GM21737 (cell line): ENCODE measurements at regions not wholly inside any gene's neighbourhood (a gene's known extent, or its start where the extent isn't known, plus 50 kb on each side); places are given as distances from the start of the nearest gene placed in this dataset.
"Not testable (repeated sequence)": the region's sequence is repeated elsewhere in the genome, so short reads cannot be mapped to it uniquely, and the experiment has no call there.

Experiments
- ATAC-seq: cut with Tn5 transposase; IDR thresholded peaks from one replicate; pipeline ENCODE4 v1.9.1; 2021; ENCODE audit warnings: mild to moderate bottlenecking, moderate library complexity; ENCODE audit not compliant: unreplicated experiment

GRCh38 chr4:66855956-66856355 is 689.3 kb downstream of the CENPC start:
- no peak for ATAC-seq

GRCh38 chr4:66853845-66854244 is 691.5 kb downstream of the CENPC start:
- no peak for ATAC-seq

- ATAC-seq: no peak
Observed at GRCh38 chr4:66852843-66853242, 692.5 kb downstream of the CENPC start.

GRCh38 chr4:66849596-66849995 is 695.7 kb downstream of the CENPC start:
- no peak for ATAC-seq

- ATAC-seq: no peak
Observed at GRCh38 chr4:66842724-66843088, 702.6 kb downstream of the CENPC start.

- no peak for ATAC-seq
Observed at GRCh38 chr4:66842026-66842723, 703.1 kb downstream of the CENPC start.

GRCh38 chr4:66840178-66840577 is 705.1 kb downstream of the CENPC start:
- ATAC-seq: no peak

- ATAC-seq: no peak
Observed at GRCh38 chr4:66837279-66837922, 707.9 kb downstream of the CENPC start.

- no peak for ATAC-seq
Observed at GRCh38 chr4:66829310-66829709, 716.0 kb downstream of the CENPC start.

GRCh38 chr4:66820681-66821080 is 724.6 kb downstream of the CENPC start:
- ATAC-seq: no peak

GRCh38 chr4:66814277-66814676 is 731.0 kb downstream of the CENPC start:
- ATAC-seq: no peak

- ATAC-seq: no peak
Observed at GRCh38 chr4:66805582-66805981, 739.7 kb downstream of the CENPC start.

- no peak for ATAC-seq
Observed at GRCh38 chr4:66804979-66805378, 740.3 kb downstream of the CENPC start.

- no peak for ATAC-seq
Observed at GRCh38 chr4:66797608-66798007, 747.7 kb downstream of the CENPC start.

- ATAC-seq: no peak
Observed at GRCh38 chr4:66795724-66796123, 749.6 kb downstream of the CENPC start.

- ATAC-seq: no peak
Observed at GRCh38 chr4:66794390-66795034, 750.8 kb downstream of the CENPC start.

- ATAC-seq: no peak
Observed at GRCh38 chr4:66791686-66792085, 753.6 kb downstream of the CENPC start.

GRCh38 chr4:66785479-66785878 is 759.8 kb downstream of the CENPC start:
- ATAC-seq: no peak

- ATAC-seq: not testable (repeated sequence)
Observed at GRCh38 chr4:66782751-66783150, 762.6 kb downstream of the CENPC start.

GRCh38 chr4:66777097-66777496 is 768.2 kb downstream of the CENPC start:
- no peak for ATAC-seq

GRCh38 chr4:66769441-66769840 is 775.9 kb downstream of the CENPC start:
- ATAC-seq: no peak

- ATAC-seq: no peak
Observed at GRCh38 chr4:66767442-66767841, 777.9 kb downstream of the CENPC start.
